B cell (primary cell): ENCODE measurements at regions not wholly inside any gene's neighbourhood (a gene's known extent, or its start where the extent isn't known, plus 50 kb on each side); places are given as distances from the start of the nearest gene placed in this dataset.

Experiments used
- CTCF ChIP-seq: fragments of 200-600 bp; IDR thresholded peaks from one replicate; pipeline ENCODE4 v1.8.0; 2022; ENCODE audit warnings: antibody characterized with exemption, mild to moderate bottlenecking
- EZH2 ChIP-seq: IDR thresholded peaks from 2 replicates; pipeline ENCODE4 v1.6.1; 2012; ENCODE audit warnings: borderline replicate concordance, low read depth, mild to moderate bottlenecking, moderate library complexity, low read length; ENCODE audit not compliant: insufficient read depth, poor library complexity, severe bottlenecking

- TF ChIP-seq CTCF: no peak
- no peak for TF ChIP-seq EZH2
Observed at GRCh38 chr16:58884141-58884540, 150.0 kb upstream of the GOT2 start.
